Stimulated activated effector memory CD8-positive, alpha-beta T cell treated with anti-CD3 and anti-CD28 coated beads, Interleukin-12 subunit alpha, Interleukin-12 subunit beta, amount 100 ng/mL, for 72 hours (primary cell): ENCODE measurements at regions not wholly inside any gene's neighbourhood (a gene's known extent, or its start where the extent isn't known, plus 50 kb on each side); places are given as distances from the start of the nearest gene placed in this dataset.
A peak's percentile ranks its signal among the peaks of the same experiment; 100 is the strongest.

ENCODE experiments used
- ATAC-seq: fragments of 150-1000 bp; cut with Tn5 transposase; 2 replicates; pipeline ENCODE4 v1.10.0; 2021
- DNase-seq, 2 donors: peaks; one replicate each; pipeline ENCODE4 v3.0.0; 2021 to 2022; ENCODE audit warnings: low spot score in 2 of 2
- H3K27ac Mint-ChIP-seq: one replicate; pipeline ENCODE4 v1.8.0; 2022; ENCODE audit warnings: mild to moderate bottlenecking, mixed read lengths
- H3K36me3 Mint-ChIP-seq: one replicate; pipeline ENCODE4 v1.8.0; 2022; ENCODE audit warnings: mild to moderate bottlenecking, mixed read lengths
- H3K4me1 Mint-ChIP-seq: one replicate; pipeline ENCODE4 v1.8.0; 2022; ENCODE audit warnings: mixed read lengths
- H3K4me3 Mint-ChIP-seq: one replicate; pipeline ENCODE4 v1.8.0; 2022; ENCODE audit warnings: mild to moderate bottlenecking, mixed read lengths
- H3K9me3 Mint-ChIP-seq: one replicate; pipeline ENCODE4 v1.8.0; 2022; ENCODE audit warnings: mixed read lengths

DNA sequence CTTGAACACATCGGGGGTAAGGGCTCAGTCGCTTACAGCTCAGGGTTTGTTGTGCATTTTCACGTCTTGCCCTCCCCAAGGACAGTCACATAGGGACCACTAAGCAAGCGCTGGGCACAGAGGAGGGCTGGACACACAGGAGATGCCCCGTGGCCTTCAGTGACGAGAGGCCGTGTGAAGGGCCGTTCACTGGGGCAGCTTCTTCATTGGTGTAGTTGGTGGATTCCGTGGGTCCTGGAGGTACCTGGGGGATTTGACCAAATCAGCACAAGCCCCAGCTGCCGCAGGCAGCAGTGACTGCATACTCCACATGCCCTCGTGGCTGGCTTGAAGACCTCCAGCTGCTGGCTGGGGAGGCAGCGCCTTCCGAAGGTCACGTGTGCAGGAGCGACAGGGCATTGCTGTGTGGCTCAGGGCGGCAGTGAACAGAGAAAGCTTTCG lies 100.8 kb upstream of the C1orf174 start:
- ATAC-seq (no peak), DNase-seq (no peak)
- Mint-ChIP-seq H3K36me3 (no peaks in the 10 kb centered on the region), H3K27ac (no peak overlapping the region), H3K4me1 (no peaks in the 10 kb centered on the region), H3K4me3 (no peak overlapping the region), H3K9me3 (no peaks in the 10 kb centered on the region)

DNA sequence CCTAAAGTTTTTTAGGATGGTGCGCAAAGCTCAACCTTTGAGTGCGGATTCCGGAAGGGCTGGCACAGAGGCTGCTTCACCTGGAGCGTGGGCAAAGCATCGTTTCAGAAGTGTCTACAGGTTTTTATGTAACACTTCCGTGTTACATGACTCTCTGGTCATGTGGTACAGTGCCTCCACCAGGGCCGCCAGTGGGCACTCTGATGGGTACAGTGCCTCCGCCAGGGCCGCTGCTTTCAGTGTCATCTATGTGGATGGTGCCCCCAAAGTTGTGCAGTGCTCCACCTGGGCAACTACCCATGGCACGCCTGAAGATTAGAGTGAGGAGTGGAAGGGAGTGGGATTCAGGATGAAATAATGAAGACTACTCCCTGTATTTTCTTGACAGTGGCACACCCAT lies 101.4 kb upstream of the C1orf174 start:
- no peaks in the 10 kb centered on the region for H3K36me3 Mint-ChIP-seq
- DNase-seq (no peak), ATAC-seq (no peak)
- H3K9me3 Mint-ChIP-seq, result no peaks in the 10 kb centered on the region
- no peak overlapping the region for H3K4me3 Mint-ChIP-seq
- H3K4me1 Mint-ChIP-seq, result no peaks in the 10 kb centered on the region
- no peak overlapping the region for H3K27ac Mint-ChIP-seq

DNA sequence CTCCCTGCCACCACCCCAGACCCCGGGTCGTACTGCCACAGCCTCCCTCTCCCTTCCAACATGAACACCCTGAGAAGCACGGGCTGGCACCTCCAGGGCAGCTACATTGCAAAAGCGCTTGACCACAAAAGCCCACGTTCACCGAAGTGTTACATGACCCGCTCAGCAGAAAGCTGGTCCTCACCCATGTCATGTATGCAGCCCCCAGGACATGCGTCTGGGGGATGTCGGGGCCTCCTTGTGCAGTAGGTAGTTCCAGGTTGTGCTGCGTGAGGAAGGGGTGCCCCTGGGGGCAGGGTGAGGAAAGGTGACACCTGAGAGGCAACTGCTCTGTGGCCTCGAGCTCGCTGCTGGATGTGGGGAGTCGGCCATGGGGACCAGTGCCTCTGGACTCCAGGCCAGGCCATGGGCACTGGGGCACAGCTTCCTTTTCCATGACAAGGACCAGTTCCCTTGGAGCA lies 102.0 kb upstream of the C1orf174 start:
- ATAC-seq, result no peak
- no peaks in the 10 kb centered on the region for H3K4me1 Mint-ChIP-seq

DNA sequence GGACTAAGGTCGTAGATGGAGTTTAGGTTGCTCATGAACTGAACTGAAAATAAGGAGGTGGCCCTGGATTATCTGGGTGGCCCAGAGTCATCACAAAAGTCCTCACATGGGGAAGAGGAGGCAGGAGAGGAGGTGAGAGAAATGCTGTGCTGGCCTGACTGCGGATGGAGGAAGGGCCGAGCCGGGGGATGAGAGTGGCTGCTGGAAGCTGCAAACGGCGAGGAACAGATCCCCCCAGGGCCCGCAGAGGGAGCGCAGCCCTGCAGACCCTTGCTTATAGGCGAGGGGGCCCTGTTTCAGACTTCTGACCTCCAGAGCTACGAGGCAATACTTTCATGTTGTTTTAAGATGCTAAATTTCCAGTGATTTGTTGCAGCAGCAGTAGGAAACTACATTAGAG lies 102.7 kb upstream of the C1orf174 start:
- Mint-ChIP-seq H3K36me3 (no peaks in the 10 kb centered on the region), H3K27ac (no peak overlapping the region), H3K4me1 (no peaks in the 10 kb centered on the region), H3K9me3 (peaks cover 9% of the 10 kb centered on the region), H3K4me3 (no peak overlapping the region)
- DNase-seq (no peak), ATAC-seq (no peak)

More for the DNA sequence above, 102.0 kb upstream of the C1orf174 start:
- no peaks in the 10 kb centered on the region for H3K36me3 Mint-ChIP-seq
- no peak overlapping the region for H3K27ac Mint-ChIP-seq
- peaks cover 5% of the 10 kb centered on the region for H3K9me3 Mint-ChIP-seq
- H3K4me3 Mint-ChIP-seq, result no peak overlapping the region
- no peak for DNase-seq

DNA sequence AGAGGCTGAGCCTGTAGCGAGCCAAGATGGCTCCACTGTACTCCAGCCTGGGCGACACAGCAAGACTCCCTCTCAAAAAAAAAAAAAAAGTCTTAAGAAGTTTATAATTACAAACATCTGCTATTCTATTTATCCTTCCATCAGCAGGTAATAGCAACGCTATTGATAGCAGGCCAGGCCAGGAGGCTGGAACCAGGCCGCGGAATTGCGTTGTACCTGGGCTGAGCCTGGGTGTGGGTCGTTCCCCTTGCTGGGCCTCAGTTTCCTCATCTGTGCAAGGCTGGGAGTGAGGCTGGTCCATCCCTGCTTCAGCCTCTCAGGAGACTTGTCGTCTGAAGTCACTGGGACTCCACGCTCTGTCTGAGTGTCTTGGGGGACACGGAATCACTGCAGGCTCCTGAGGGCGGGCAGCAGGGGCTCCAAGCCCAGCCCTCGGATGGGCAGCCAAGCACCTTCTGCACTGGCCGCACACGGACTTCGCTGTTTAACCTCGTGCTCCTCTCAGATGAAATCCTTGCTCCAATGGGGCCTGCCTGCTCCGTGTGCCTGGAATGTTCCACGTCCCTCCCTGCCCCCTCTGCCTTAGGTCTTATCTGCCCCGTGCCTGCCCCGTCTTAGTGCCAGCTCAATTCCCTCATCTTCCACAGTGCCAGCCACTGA lies 103.9 kb upstream of the C1orf174 start:
- no peaks in the 10 kb centered on the region for H3K4me1 Mint-ChIP-seq
- H3K4me3 Mint-ChIP-seq, result no peak overlapping the region
- no peaks in the 10 kb centered on the region for H3K36me3 Mint-ChIP-seq
- peaks cover 10% of the 10 kb centered on the region for H3K9me3 Mint-ChIP-seq
- no peak overlapping the region for H3K27ac Mint-ChIP-seq
- ATAC-seq, result no peak
- no peak for DNase-seq

DNA sequence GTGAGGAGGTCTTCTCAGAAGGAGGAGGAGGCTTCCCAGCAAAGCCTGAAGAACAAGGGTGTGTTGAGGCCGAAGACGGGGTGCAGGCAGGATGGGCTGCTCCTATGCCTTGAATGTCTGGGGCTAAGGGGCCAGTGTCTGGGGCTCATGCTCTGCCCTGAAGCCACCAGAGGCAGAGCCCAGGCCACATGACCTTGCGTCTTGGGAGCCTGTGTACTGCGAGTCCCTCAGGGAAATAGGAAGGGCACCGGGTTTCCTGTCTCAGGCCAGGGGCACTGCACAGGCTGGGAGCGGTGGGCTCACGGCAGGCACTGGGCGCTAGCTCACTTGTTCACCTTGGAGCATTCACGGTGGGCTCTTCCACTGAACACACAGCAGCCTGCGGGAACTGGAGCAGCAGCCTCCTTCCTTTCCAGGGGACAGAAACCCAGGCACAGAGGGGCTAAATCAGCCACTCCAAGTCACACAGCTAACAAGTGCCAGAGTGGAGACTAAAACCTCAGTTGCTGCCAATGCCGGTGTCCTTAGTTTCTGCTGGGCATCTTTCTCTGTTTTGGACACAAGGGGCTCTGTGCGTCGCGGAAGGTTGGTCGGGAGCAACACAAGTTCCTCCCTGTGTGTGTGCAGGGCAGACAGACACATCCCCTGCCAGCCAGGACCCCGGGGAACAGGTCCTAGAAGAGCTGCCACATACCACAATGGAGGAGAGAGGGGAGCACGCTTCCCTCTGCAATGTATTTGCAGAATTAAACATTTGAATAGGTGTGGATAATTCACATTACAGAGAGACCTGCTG lies 104.8 kb upstream of the C1orf174 start:
- Mint-ChIP-seq H3K4me1 (no peaks in the 10 kb centered on the region), H3K9me3 (peaks cover 10% of the 10 kb centered on the region), H3K36me3 (no peaks in the 10 kb centered on the region), H3K27ac (no peak overlapping the region), H3K4me3 (no peak overlapping the region)
- no peak for ATAC-seq
- DNase-seq, result no peak

DNA sequence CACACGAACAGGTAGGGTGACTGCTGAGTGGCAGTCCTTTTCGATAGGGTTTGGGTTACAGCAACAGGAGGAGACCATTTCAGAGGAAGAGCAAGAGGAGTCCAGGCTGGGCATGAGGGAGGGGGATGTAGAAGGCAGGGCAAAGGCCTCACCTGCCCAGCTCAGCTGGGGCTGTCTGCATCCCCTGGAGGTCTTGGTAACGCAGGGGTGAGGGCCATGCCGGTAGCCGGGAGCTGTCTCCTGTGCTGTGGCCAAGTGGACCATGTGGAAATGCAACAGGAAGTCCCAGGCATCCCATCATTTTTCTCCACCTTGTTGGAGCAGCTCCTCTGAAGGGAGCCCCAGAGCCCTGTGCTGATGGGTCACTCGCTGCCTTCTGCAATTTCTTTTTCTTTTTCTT lies 105.4 kb upstream of the C1orf174 start:
- ATAC-seq, result no peak
- Mint-ChIP-seq H3K9me3 (peaks cover 10% of the 10 kb centered on the region), H3K27ac (no peak overlapping the region)

DNA sequence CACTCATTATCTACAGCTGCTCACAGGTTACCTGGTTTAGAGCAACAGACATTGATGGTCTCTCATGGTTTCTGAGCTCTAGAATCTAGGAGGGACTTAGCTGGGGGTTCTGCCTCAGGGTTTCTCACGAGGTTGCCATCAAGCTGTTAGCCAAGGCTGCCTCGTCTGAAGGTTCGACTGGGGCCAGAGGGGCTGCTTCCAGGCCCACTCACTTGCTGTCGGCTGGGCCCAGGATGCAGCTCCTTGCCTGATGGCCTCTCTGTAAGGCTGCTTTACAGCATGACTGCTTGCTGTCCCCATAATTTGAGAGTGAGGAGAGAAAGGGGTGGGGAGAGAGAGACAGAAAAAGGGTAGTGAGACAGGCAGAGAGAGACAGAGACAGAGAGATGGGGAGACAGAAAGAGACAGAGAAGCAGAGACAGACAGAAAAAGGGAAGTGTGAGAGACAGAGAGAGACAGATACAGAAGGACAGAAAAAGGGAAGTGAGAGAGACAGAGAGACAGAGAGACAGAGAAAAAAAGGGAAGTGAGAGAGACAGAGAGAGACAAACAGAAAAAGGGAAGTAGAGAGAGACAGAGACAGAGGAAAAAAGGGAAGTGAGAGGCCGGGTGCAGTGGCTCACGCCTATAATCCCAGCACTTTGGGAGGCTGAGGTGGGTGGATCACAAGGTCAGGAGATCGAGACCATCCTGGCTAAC lies 106.8 kb upstream of the C1orf174 start:
- ATAC-seq, result no peak
- no peak overlapping the region for H3K27ac Mint-ChIP-seq

More for the DNA sequence above, 105.4 kb upstream of the C1orf174 start:
- DNase-seq, result no peak
- no peaks in the 10 kb centered on the region for H3K4me1 Mint-ChIP-seq
- no peak overlapping the region for H3K4me3 Mint-ChIP-seq
- H3K36me3 Mint-ChIP-seq, result no peaks in the 10 kb centered on the region

DNA sequence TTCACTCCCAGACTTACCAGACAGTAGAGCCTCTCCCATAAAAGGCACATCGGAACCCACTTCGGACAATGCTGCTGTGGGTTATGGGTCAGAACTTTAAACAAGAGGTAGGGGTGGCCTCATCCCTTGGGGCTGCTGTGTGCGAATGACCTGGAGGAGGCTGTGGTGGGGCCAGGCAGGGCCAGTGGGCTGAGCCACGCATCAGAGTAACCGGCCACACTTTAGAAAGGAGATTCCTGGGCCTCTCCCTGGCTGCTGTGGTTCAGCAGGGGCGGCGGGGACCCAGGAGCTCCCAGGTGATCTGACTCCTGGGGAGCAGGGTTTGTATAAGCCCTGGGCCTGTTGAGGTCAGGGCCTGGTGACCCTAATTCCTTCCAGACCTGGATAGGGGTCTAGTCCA lies 110.2 kb upstream of the C1orf174 start:
- Mint-ChIP-seq H3K36me3 (no peaks in the 10 kb centered on the region), H3K9me3 (peaks cover 10% of the 10 kb centered on the region), H3K4me1 (no peaks in the 10 kb centered on the region), H3K27ac (no peak overlapping the region), H3K4me3 (no peak overlapping the region)
- no peak for DNase-seq
- no peak for ATAC-seq

More for the DNA sequence above, 106.8 kb upstream of the C1orf174 start:
- no peaks in the 10 kb centered on the region for H3K36me3 Mint-ChIP-seq
- H3K4me3 Mint-ChIP-seq, result no peak overlapping the region
- H3K9me3 Mint-ChIP-seq, result peaks cover 10% of the 10 kb centered on the region
- no peak for DNase-seq
- no peaks in the 10 kb centered on the region for H3K4me1 Mint-ChIP-seq

DNA sequence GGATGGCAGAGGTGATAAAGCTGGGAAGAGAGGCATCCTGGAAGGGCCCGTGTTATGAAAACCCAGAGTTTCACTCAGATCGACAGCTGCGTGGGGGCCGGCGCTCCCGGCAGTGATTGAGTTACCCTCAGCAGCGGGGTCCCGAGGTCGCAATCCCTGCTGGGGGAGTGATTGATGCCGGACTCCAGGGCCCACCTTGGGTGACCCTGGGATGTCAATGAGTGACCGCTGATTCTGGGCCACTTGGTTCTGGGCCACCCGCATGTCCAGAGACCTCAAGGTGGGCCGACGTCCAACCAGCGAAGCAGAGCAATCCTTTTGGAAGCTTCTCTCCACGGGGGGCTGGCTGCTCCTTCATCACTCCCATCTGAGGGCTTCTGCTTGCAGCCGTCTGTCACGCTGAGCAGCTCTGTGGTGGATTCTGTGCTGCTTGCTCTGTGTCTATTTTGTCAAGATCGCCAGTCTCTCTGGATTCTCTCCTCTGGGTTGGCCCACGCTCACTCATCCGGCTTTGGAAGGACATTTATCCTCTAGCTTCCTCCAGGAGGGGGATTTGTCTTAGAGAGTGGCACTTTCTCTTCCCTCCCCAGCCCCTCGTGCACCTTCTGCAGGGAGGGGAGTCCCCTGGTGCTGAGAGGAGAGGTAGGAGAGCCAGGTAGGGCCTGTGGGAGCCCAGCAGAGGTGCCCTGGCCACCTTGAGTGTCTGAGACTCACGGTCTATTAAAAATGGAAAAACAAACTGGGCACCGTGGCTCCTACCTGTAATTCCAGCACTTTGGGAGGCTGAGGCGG lies 110.9 kb upstream of the C1orf174 start:
- H3K4me1 Mint-ChIP-seq, result peaks cover 4% of the 10 kb centered on the region
- DNase-seq, result no peak
- peaks cover 10% of the 10 kb centered on the region for H3K9me3 Mint-ChIP-seq
- H3K4me3 Mint-ChIP-seq, result no peak overlapping the region
- H3K36me3 Mint-ChIP-seq, result no peaks in the 10 kb centered on the region
- H3K27ac Mint-ChIP-seq, result no peak overlapping the region
- no peak for ATAC-seq

DNA sequence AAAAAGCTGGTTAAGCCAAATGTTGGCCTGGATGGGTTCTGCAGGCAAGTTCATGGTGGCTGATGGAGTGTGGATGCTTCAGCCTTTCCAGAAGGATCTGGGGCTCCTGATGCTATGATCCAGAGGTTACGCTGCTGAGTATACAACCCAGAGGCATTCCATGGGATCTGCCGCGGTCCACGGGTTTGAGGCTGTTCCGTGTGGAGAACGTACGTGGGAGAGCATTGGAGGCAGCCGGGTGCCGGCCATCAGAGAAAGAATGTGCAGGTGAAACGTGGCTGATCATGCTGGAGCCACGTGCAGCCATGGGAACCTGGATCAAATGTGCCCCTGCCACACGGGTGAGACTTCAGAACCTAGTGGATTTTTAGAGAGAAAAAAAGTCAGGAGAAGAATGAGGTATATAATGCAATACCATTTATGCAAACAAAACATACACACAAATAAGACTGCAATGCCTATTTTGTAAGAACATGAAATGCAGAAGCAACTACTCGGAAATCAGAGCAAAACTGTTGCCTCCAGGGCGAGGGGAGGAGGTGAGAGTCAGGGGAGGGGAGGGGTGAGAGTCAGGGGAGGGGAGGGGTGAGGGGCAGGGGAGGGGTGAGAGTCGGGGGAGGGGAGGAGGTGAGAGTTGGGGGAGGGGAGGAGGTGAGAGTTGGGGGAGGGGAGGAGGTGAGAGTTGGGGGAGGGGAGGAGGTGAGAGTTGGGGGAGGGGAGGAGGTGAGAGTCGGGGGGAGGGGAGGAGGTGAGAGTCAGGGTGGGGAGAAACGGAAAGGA lies 116.5 kb upstream of the C1orf174 start:
- DNase-seq (no peak), ATAC-seq (no peak)
- peaks cover 19% of the 10 kb centered on the region for H3K4me1 Mint-ChIP-seq
- H3K36me3 Mint-ChIP-seq, result no peaks in the 10 kb centered on the region
- no peak overlapping the region for H3K4me3 Mint-ChIP-seq
- H3K9me3 Mint-ChIP-seq, result no peaks in the 10 kb centered on the region
- peak overlapping the region; percentile 11 for H3K27ac Mint-ChIP-seq

DNA sequence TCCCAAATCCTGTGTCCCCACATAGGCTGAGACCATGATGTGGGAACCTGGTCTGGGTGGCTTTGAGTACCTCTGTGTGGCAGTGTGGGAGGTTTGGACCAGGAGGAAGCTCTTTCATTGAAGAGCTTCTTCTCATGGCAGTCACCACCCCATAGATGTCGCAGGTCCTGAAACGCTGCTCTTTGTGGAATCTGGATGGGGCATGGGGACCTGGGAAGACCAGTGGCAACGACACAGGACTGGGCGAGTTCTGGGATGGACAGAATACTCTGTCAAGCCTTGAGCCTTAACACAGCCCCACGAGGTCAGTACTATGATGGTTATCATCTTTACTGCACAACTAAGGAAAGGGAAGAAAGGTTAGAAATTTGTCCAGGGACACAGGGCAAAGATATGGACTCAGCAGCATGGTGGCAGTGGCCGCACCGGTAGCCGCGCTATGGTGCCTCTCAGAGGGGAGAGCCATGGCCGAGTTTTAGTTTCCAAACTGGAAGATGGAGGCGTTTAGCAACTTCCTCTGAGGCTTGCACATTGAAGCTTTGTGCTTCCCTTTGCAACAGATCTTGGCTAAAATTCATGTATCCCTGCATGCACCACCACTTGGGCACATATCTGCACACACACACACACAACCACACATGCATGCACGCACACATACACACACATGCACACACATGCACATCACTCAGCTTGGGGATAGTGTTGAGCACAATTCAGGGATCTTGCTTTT lies 117.7 kb upstream of the C1orf174 start:
- DNase-seq (no peak), ATAC-seq (no peak)
- H3K4me3 Mint-ChIP-seq, result no peak overlapping the region
- H3K4me1 Mint-ChIP-seq, result peaks cover 19% of the 10 kb centered on the region
- H3K27ac Mint-ChIP-seq, result no peak overlapping the region
- no peaks in the 10 kb centered on the region for H3K36me3 Mint-ChIP-seq
- H3K9me3 Mint-ChIP-seq, result no peaks in the 10 kb centered on the region

DNA sequence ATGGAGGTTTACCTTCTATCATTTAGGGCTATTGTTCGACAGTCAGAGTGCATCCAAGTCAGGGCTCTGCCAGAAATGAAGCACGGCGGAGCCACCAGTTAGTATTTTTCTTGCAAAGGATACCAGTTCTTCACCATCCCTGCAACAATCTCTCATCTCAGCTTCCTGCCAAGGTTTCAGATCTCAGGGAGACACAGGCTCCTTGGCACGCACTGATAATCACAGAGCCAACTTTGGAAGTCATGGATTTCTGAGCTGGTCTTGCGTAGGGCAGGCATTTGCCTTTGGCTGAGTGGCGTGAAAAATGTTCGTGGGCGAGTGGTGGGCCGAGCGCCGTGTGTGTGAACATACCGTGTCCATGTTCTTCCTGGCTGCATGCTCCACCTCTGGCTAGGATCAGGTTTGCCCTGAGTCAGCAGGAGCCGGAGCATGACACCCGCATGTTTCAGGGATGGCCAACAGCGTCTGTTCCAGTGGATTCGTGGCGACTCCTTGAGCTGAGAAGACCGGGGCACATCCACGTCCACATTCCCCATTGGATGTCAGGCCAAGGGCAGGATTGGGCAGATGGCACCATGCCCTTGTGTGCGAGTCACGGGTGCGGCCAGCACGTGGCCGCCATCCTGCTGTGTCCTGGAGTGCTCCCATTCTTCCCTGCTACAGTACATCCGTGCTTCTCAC lies 118.5 kb upstream of the C1orf174 start:
- Mint-ChIP-seq H3K9me3 (no peaks in the 10 kb centered on the region), H3K27ac (no peak overlapping the region), H3K36me3 (no peaks in the 10 kb centered on the region), H3K4me3 (no peak overlapping the region), H3K4me1 (peaks cover 19% of the 10 kb centered on the region)
- ATAC-seq, result no peak
- no peak for DNase-seq
